GM19035 (cell line): ENCODE measurements at regions not wholly inside any gene's neighbourhood (a gene's known extent, or its start where the extent isn't known, plus 50 kb on each side); places are given as distances from the start of the nearest gene placed in this dataset.
"Not testable (repeated sequence)": the region's sequence is repeated elsewhere in the genome, so short reads cannot be mapped to it uniquely, and the experiment has no call there.

Experiments
- ATAC-seq: cut with Tn5 transposase; IDR thresholded peaks from one replicate; pipeline ENCODE4 v1.9.1; 2021; ENCODE audit not compliant: unreplicated experiment

- ATAC-seq = no peak
These were observed 326.9 kb upstream of the NPSR1 start for GRCh38 chr7:34331102-34331501.

GRCh38 chr7:34332006-34332405 is 326.0 kb upstream of the NPSR1 start:
- ATAC-seq = no peak

- ATAC-seq = no peak
These were observed 324.8 kb upstream of the NPSR1 start for GRCh38 chr7:34333184-34333583.

GRCh38 chr7:34333925-34334324 is 324.1 kb upstream of the NPSR1 start:
- ATAC-seq = no peak

- no peak for ATAC-seq
These were observed 320.9 kb upstream of the NPSR1 start for GRCh38 chr7:34337163-34337562.

- no peak for ATAC-seq
These were observed 319.0 kb upstream of the NPSR1 start for GRCh38 chr7:34338961-34339526.

GRCh38 chr7:34341326-34341725 is 316.7 kb upstream of the NPSR1 start:
- no peak for ATAC-seq

- no peak for ATAC-seq
These were observed 315.6 kb upstream of the NPSR1 start for GRCh38 chr7:34342387-34342786.

GRCh38 chr7:34343667-34344066 is 314.4 kb upstream of the NPSR1 start:
- no peak for ATAC-seq

GRCh38 chr7:34354011-34354410 is 304.0 kb upstream of the NPSR1 start:
- ATAC-seq = no peak

GRCh38 chr7:34354899-34355298 is 303.1 kb upstream of the NPSR1 start:
- no peak for ATAC-seq

- ATAC-seq = no peak
These were observed 300.9 kb upstream of the NPSR1 start for GRCh38 chr7:34357068-34357467.

GRCh38 chr7:34357946-34358345 is 300.1 kb upstream of the NPSR1 start:
- no peak for ATAC-seq

- ATAC-seq = not testable (repeated sequence)
These were observed 299.4 kb upstream of the NPSR1 start for GRCh38 chr7:34358578-34358977.

GRCh38 chr7:34361663-34362250 is 296.3 kb upstream of the NPSR1 start:
- no peak for ATAC-seq

GRCh38 chr7:34362621-34363020 is 295.4 kb upstream of the NPSR1 start:
- ATAC-seq = no peak

GRCh38 chr7:34364130-34364529 is 293.9 kb upstream of the NPSR1 start:
- no peak for ATAC-seq

GRCh38 chr7:34365011-34365410 is 293.0 kb upstream of the NPSR1 start:
- ATAC-seq = no peak

GRCh38 chr7:34365611-34366010 is 292.4 kb upstream of the NPSR1 start:
- no peak for ATAC-seq

GRCh38 chr7:34371922-34372321 is 286.1 kb upstream of the NPSR1 start:
- ATAC-seq = no peak

- ATAC-seq = no peak
These were observed 284.1 kb upstream of the NPSR1 start for GRCh38 chr7:34373940-34374339.

GRCh38 chr7:34382166-34382893 is 275.7 kb upstream of the NPSR1 start:
- ATAC-seq = no peak

GRCh38 chr7:34385384-34385783 is 272.6 kb upstream of the NPSR1 start:
- ATAC-seq = no peak
